Chondrocyte (in vitro differentiated cells): ENCODE measurements at regions not wholly inside any gene's neighbourhood (a gene's known extent, or its start where the extent isn't known, plus 50 kb on each side); places are given as distances from the start of the nearest gene placed in this dataset.

ENCODE experiments used
- DNase-seq: peaks from one replicate; pipeline ENCODE4 v3.0.0; 2021; ENCODE audit warnings: mixed read lengths, low spot score
- H3K27ac Mint-ChIP-seq: one replicate; pipeline ENCODE4 v1.8.0; 2021; ENCODE audit warnings: mild to moderate bottlenecking, moderate library complexity, mixed read lengths; ENCODE audit not compliant: unreplicated experiment
- H3K27me3 Mint-ChIP-seq: 2 replicates; pipeline ENCODE4 v1.8.0; 2021; ENCODE audit warnings: low read depth, mixed read lengths
- H3K36me3 Mint-ChIP-seq: 2 replicates; pipeline ENCODE4 v1.8.0; 2021; ENCODE audit warnings: low read depth, mixed read lengths
- H3K4me1 Mint-ChIP-seq: 2 replicates; pipeline ENCODE4 v1.8.0; 2021; ENCODE audit warnings: low read depth, mild to moderate bottlenecking, mixed read lengths
- H3K4me3 Mint-ChIP-seq: one replicate; pipeline ENCODE4 v1.8.0; 2021; ENCODE audit warnings: mild to moderate bottlenecking, moderate library complexity, mixed read lengths; ENCODE audit not compliant: unreplicated experiment
- H3K9me3 Mint-ChIP-seq: 2 replicates; pipeline ENCODE4 v1.8.0; 2021; ENCODE audit warnings: low read depth, mixed read lengths
- TF ChIP-seq, protein P1 (sequence below): fragments of 200-600 bp; sonication (generic); IDR thresholded peaks from 2 replicates; pipeline ENCODE4 v1.5.0; 2021; ENCODE audit warnings: antibody characterized with exemption, mild to moderate bottlenecking, moderate library complexity

DNA sequence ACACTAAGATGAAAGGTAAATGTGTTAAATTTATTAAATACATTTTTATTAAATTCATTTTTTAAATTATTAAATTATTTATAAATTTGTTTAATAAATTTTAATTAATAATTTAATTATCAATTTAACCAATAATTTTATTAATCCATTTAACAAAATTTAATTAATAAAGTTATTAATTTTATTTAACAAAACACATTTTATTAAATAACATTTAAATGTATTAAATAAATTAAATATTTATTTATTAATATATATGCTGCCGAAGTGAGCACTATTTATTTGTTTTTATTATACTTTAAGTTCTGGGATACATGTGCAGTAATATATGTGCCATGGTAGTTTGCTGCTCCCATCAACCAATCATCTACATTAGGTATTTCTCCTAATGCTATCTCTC lies 719.5 kb downstream of the TRIML1 start:
- Mint-ChIP-seq H3K4me1 (peaks cover 3% of the 10 kb centered on the region), H3K36me3 (peaks cover 4% of the 10 kb centered on the region), H3K27me3 (no peaks in the 10 kb centered on the region), H3K4me3 (no peak overlapping the region), H3K9me3 (peaks cover 13% of the 10 kb centered on the region), H3K27ac (no peak overlapping the region)
- TF ChIP-seq, protein P1, sequence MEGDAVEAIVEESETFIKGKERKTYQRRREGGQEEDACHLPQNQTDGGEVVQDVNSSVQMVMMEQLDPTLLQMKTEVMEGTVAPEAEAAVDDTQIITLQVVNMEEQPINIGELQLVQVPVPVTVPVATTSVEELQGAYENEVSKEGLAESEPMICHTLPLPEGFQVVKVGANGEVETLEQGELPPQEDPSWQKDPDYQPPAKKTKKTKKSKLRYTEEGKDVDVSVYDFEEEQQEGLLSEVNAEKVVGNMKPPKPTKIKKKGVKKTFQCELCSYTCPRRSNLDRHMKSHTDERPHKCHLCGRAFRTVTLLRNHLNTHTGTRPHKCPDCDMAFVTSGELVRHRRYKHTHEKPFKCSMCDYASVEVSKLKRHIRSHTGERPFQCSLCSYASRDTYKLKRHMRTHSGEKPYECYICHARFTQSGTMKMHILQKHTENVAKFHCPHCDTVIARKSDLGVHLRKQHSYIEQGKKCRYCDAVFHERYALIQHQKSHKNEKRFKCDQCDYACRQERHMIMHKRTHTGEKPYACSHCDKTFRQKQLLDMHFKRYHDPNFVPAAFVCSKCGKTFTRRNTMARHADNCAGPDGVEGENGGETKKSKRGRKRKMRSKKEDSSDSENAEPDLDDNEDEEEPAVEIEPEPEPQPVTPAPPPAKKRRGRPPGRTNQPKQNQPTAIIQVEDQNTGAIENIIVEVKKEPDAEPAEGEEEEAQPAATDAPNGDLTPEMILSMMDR = no peak
- DNase-seq = no peak

DNA sequence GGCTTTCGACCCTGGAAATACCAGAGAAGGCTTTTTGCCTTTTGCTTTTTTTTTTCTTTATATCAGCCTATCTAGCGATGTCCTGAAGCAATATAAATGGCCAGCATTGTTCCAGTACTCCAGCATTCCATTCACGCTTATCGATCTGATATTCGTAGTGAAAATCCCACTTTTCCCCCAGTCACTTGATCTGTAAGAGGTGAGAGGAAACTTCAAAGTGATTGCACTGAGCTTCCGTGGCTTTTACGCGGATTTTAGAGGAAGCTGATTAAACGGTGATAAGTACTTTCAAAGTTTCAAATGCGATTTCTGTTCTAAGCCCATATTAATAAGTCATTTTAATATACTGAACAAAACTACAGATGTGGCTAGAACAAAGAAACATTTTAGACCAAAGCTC lies 725.5 kb downstream of the TRIML1 start:
- Mint-ChIP-seq H3K4me3 (no peak overlapping the region), H3K36me3 (peaks cover 1% of the 10 kb centered on the region), H3K9me3 (peaks cover 9% of the 10 kb centered on the region), H3K27ac (no peak overlapping the region), H3K27me3 (no peaks in the 10 kb centered on the region), H3K4me1 (peaks cover 5% of the 10 kb centered on the region)
- DNase-seq = no peak
- TF ChIP-seq, protein P1 = no peak

DNA sequence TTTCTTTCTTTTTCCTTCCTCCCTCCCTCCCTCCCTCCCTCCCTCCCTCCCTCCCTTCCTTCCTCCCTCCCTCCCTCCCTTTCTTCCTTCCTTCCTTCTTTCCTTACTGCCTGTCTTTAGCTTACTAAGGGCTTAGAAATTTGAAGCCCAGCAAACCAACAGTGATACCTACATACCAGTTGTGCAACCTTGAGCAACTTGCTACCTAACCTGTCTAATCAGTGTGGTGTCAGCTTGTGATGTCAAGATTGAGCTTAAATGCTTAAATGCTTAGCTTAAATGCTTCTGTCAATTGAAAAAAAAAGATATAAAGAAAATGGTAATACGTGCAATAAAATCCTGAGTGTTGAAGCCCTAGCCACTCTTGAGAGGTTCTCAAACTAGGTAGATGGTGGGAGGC lies 728.6 kb downstream of the TRIML1 start:
- no peaks in the 10 kb centered on the region for H3K36me3 Mint-ChIP-seq
- DNase-seq = no peak
- no peaks in the 10 kb centered on the region for H3K27me3 Mint-ChIP-seq

DNA sequence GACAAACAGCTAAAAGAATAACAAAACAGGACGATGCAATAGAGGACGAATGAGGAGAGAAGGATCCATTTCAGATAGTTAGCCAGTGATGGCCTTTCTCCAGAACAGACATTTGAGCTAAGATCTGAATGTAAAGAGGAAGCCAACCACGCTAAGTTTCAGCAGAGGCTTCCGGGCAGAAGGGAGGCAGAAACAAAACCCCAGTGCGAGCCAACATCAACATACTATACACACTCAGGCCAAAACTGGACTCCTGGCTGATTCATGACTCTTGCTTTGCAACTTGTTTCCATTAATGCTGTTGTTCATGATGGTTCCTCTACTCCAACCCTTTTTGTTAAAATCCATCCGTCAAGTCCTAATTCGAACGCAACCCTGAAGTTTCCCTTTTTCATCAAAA lies 730.3 kb downstream of the TRIML1 start:
- H3K36me3 Mint-ChIP-seq = no peaks in the 10 kb centered on the region
- TF ChIP-seq, protein P1 = no peak
- no peak for DNase-seq
- no peaks in the 10 kb centered on the region for H3K27me3 Mint-ChIP-seq
- peak overlapping the region; percentile 79 for H3K27ac Mint-ChIP-seq
- H3K4me1 Mint-ChIP-seq = peaks cover 15% of the 10 kb centered on the region
- no peaks in the 10 kb centered on the region for H3K9me3 Mint-ChIP-seq
- no peak overlapping the region for H3K4me3 Mint-ChIP-seq

More for the DNA sequence above, 728.6 kb downstream of the TRIML1 start:
- TF ChIP-seq, protein P1 = no peak
- H3K9me3 Mint-ChIP-seq = no peaks in the 10 kb centered on the region
- H3K4me1 Mint-ChIP-seq = peaks cover 15% of the 10 kb centered on the region
- no peak overlapping the region for H3K27ac Mint-ChIP-seq
- no peak overlapping the region for H3K4me3 Mint-ChIP-seq

DNA sequence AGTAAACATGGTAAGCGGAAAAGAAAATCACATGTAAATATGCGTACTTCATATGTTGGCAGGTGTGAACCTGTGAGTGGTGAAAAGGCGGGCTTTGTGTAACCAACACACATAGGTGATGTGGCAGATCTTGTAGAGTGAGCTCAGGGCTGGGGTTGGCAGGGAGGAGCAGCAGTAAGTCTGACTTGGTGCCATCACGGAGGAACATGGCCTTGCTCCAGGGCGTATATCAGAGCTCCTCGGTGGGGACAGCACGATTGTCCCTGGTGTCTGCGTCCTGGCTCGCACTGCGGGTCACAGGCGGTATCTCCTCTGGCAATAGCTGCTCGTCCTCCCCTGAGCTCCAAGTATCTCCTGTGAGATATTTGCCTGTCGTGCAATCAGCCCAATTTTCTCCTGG lies 733.6 kb downstream of the TRIML1 start:
- H3K4me1 Mint-ChIP-seq = peaks cover 15% of the 10 kb centered on the region
- no peak overlapping the region for H3K27ac Mint-ChIP-seq
- no peak for DNase-seq
- H3K4me3 Mint-ChIP-seq = no peak overlapping the region
- H3K9me3 Mint-ChIP-seq = no peaks in the 10 kb centered on the region
- no peaks in the 10 kb centered on the region for H3K36me3 Mint-ChIP-seq
- TF ChIP-seq, protein P1 = no peak
- H3K27me3 Mint-ChIP-seq = no peaks in the 10 kb centered on the region
